ENCODE measurements at regions not wholly inside any gene's neighbourhood (a gene's known extent, or its start where the extent isn't known, plus 50 kb on each side); places are given as distances from the start of the nearest gene placed in this dataset.
"Not testable (repeated sequence)": the region's sequence is repeated elsewhere in the genome, so short reads cannot be mapped to it uniquely, and the experiment has no call there.

GRCh38 chr6:11416099-11416935 is 121.2 kb upstream of the TMEM170B start:
- TF ChIP-seq ZBTB26 (tag by site-specific recombination; optimal IDR thresholded peaks at IDR 0.05); CTCF (tag by site-specific recombination; IDR thresholded peaks at IDR 0.05); KLF1 (tag by site-specific recombination; IDR thresholded peaks at IDR 0.05); ZNF2 (tag by site-specific recombination; IDR thresholded peaks at IDR 0.05); SETDB1 (IDR thresholded peaks at IDR 0.05; ENCODE audit: insufficient read length, low read length); ZNF416 (tag by site-specific recombination; IDR thresholded peaks at IDR 0.05); ZSCAN5A (tag by site-specific recombination; IDR thresholded peaks at IDR 0.05); ZNF292 (tag by site-specific recombination; IDR thresholded peaks at IDR 0.05; ENCODE audit: borderline replicate concordance, low read depth); ZBTB21 (tag by site-specific recombination; IDR thresholded peaks at IDR 0.05): not testable (repeated sequence)
